ENCODE measurements at regions not wholly inside any gene's neighbourhood (a gene's known extent, or its start where the extent isn't known, plus 50 kb on each side); places are given as distances from the start of the nearest gene placed in this dataset.

GRCh38 chr3:167958141-167958540, 137.6 kb downstream of the GOLIM4 start:
- no peak overlapping the region for H3K4me3 ChIP-seq (ENCODE audit: low read length)
- no peaks in the 10 kb centered on the region for H3K4me1 ChIP-seq (ENCODE audit: control insufficient read depth, low read depth, low read length)
- no peak overlapping the region for H2BK5ac ChIP-seq (ENCODE audit: low read length)
- no peak overlapping the region for H3K27ac ChIP-seq (ENCODE audit: low read depth, low read length)
- no peak overlapping the region for H3K4me2 ChIP-seq (ENCODE audit: low read length)
- H3K4ac ChIP-seq (ENCODE audit: low read depth, low read length), result no peak overlapping the region
- H3K27me3 ChIP-seq (ENCODE audit: insufficient read depth, low read length, poor library complexity), result no peaks in the 10 kb centered on the region
- no peaks in the 10 kb centered on the region for H3K79me1 ChIP-seq (ENCODE audit: low read length)
- H3K9ac ChIP-seq (ENCODE audit: low read length), result no peak overlapping the region
- H2BK120ac ChIP-seq (ENCODE audit: low read depth, low read length), result no peak overlapping the region
- H3K56ac ChIP-seq (ENCODE audit: low read length), result no peak overlapping the region
- H2AK5ac ChIP-seq (ENCODE audit: low read length), result no peak overlapping the region
- no peak overlapping the region for H4K8ac ChIP-seq (ENCODE audit: low read depth, low read length)
- WGBS (ENCODE audit: extremely low coverage, insufficient coverage, low lambda C conversion rate), result no CpG with 5 or more reads among the region's 1 CpG
- H3K18ac ChIP-seq (ENCODE audit: low read length), result no peak overlapping the region
- no peak overlapping the region for H3K23ac ChIP-seq (ENCODE audit: low read length)
- DNase-seq, result no peak
- H4K5ac ChIP-seq (ENCODE audit: low read length), result no peak overlapping the region
- H3K79me2 ChIP-seq (ENCODE audit: control insufficient read depth, insufficient read depth, low read length), result no peaks in the 10 kb centered on the region
- H3K36me3 ChIP-seq (ENCODE audit: control insufficient read depth, insufficient read depth, low read length), result no peaks in the 10 kb centered on the region
- H2BK15ac ChIP-seq (replicated peaks; ENCODE audit: low read depth), result no peak overlapping the region

GRCh38 chr3:167952969-167953368, 142.8 kb downstream of the GOLIM4 start:
- Histone ChIP-seq H3K27ac (ENCODE audit: low read depth, low read length) (no peak overlapping the region), H3K23ac (ENCODE audit: low read length) (no peak overlapping the region), H3K4ac (ENCODE audit: low read depth, low read length) (no peak overlapping the region), H3K79me1 (ENCODE audit: low read length) (no peaks in the 10 kb centered on the region), H2BK5ac (ENCODE audit: low read length) (no peak overlapping the region), H2BK120ac (ENCODE audit: low read depth, low read length) (no peak overlapping the region), H3K27me3 (ENCODE audit: insufficient read depth, low read length, poor library complexity) (no peaks in the 10 kb centered on the region), H3K18ac (ENCODE audit: low read length) (no peak overlapping the region), H3K36me3 (ENCODE audit: control insufficient read depth, insufficient read depth, low read length) (no peaks in the 10 kb centered on the region), H3K4me3 (ENCODE audit: low read length) (no peak overlapping the region), H3K79me2 (ENCODE audit: control insufficient read depth, insufficient read depth, low read length) (no peaks in the 10 kb centered on the region), H2BK15ac (replicated peaks; ENCODE audit: low read depth) (no peak overlapping the region), H4K8ac (ENCODE audit: low read depth, low read length) (no peak overlapping the region), H4K5ac (ENCODE audit: low read length) (no peak overlapping the region), H3K9ac (ENCODE audit: low read length) (no peak overlapping the region), H3K56ac (ENCODE audit: low read length) (no peak overlapping the region), H3K4me2 (ENCODE audit: low read length) (no peak overlapping the region), H3K4me1 (ENCODE audit: control insufficient read depth, low read depth, low read length) (no peaks in the 10 kb centered on the region), H2AK5ac (ENCODE audit: low read length) (no peak overlapping the region)
- no CpG with 5 or more reads among the region's 4 CpGs for WGBS (ENCODE audit: extremely low coverage, insufficient coverage, low lambda C conversion rate)
- no peak for DNase-seq

- Histone ChIP-seq H3K4me1 (ENCODE audit: control insufficient read depth, low read depth, low read length) (no peaks in the 10 kb centered on the region), H3K23ac (ENCODE audit: low read length) (no peak overlapping the region), H3K79me1 (ENCODE audit: low read length) (no peaks in the 10 kb centered on the region), H3K79me2 (ENCODE audit: control insufficient read depth, insufficient read depth, low read length) (no peaks in the 10 kb centered on the region), H3K18ac (ENCODE audit: low read length) (no peak overlapping the region), H2BK120ac (ENCODE audit: low read depth, low read length) (no peak overlapping the region), H2BK15ac (replicated peaks; ENCODE audit: low read depth) (no peak overlapping the region), H3K36me3 (ENCODE audit: control insufficient read depth, insufficient read depth, low read length) (no peaks in the 10 kb centered on the region), H4K5ac (ENCODE audit: low read length) (no peak overlapping the region), H3K27me3 (ENCODE audit: insufficient read depth, low read length, poor library complexity) (no peaks in the 10 kb centered on the region), H3K4ac (ENCODE audit: low read depth, low read length) (no peak overlapping the region), H2AK5ac (ENCODE audit: low read length) (no peak overlapping the region), H2BK5ac (ENCODE audit: low read length) (no peak overlapping the region), H3K4me3 (ENCODE audit: low read length) (no peak overlapping the region), H3K56ac (ENCODE audit: low read length) (no peak overlapping the region), H4K8ac (ENCODE audit: low read depth, low read length) (no peak overlapping the region), H3K27ac (ENCODE audit: low read depth, low read length) (no peak overlapping the region), H3K4me2 (ENCODE audit: low read length) (no peak overlapping the region), H3K9ac (ENCODE audit: low read length) (no peak overlapping the region)
- DNase-seq, result no peak
- no CpG with 5 or more reads among the region's 5 CpGs for WGBS (ENCODE audit: extremely low coverage, insufficient coverage, low lambda C conversion rate)
These were observed 145.5 kb downstream of the GOLIM4 start for GRCh38 chr3:167950212-167950611.

- H4K5ac ChIP-seq (ENCODE audit: low read length), result no peak overlapping the region
- no peak overlapping the region for H3K4me2 ChIP-seq (ENCODE audit: low read length)
- no peaks in the 10 kb centered on the region for H3K79me2 ChIP-seq (ENCODE audit: control insufficient read depth, insufficient read depth, low read length)
- H3K4ac ChIP-seq (ENCODE audit: low read depth, low read length), result no peak overlapping the region
- no peak overlapping the region for H3K27ac ChIP-seq (ENCODE audit: low read depth, low read length)
- no peak overlapping the region for H2BK5ac ChIP-seq (ENCODE audit: low read length)
- no peaks in the 10 kb centered on the region for H3K79me1 ChIP-seq (ENCODE audit: low read length)
- no peaks in the 10 kb centered on the region for H3K36me3 ChIP-seq (ENCODE audit: control insufficient read depth, insufficient read depth, low read length)
- H4K8ac ChIP-seq (ENCODE audit: low read depth, low read length), result no peak overlapping the region
- H3K4me3 ChIP-seq (ENCODE audit: low read length), result no peak overlapping the region
- no peak overlapping the region for H3K56ac ChIP-seq (ENCODE audit: low read length)
- H2AK5ac ChIP-seq (ENCODE audit: low read length), result no peak overlapping the region
- H3K4me1 ChIP-seq (ENCODE audit: control insufficient read depth, low read depth, low read length), result no peaks in the 10 kb centered on the region
- no peaks in the 10 kb centered on the region for H3K27me3 ChIP-seq (ENCODE audit: insufficient read depth, low read length, poor library complexity)
- no CpG with 5 or more reads among the region's 7 CpGs for WGBS (ENCODE audit: extremely low coverage, insufficient coverage, low lambda C conversion rate)
- H3K9ac ChIP-seq (ENCODE audit: low read length), result no peak overlapping the region
- no peak overlapping the region for H3K23ac ChIP-seq (ENCODE audit: low read length)
- no peak overlapping the region for H2BK120ac ChIP-seq (ENCODE audit: low read depth, low read length)
- H2BK15ac ChIP-seq (replicated peaks; ENCODE audit: low read depth), result no peak overlapping the region
- DNase-seq, result peak; percentile 10
- no peak overlapping the region for H3K18ac ChIP-seq (ENCODE audit: low read length)
These were observed 154.3 kb downstream of the GOLIM4 start for GRCh38 chr3:167941234-167941995.

GRCh38 chr3:167940241-167940640, 155.5 kb downstream of the GOLIM4 start:
- Histone ChIP-seq H3K4ac (ENCODE audit: low read depth, low read length) (no peak overlapping the region), H4K8ac (ENCODE audit: low read depth, low read length) (no peak overlapping the region), H3K56ac (ENCODE audit: low read length) (no peak overlapping the region), H3K79me2 (ENCODE audit: control insufficient read depth, insufficient read depth, low read length) (no peaks in the 10 kb centered on the region), H3K23ac (ENCODE audit: low read length) (no peak overlapping the region), H3K27ac (ENCODE audit: low read depth, low read length) (no peak overlapping the region), H2BK5ac (ENCODE audit: low read length) (no peak overlapping the region), H3K9ac (ENCODE audit: low read length) (no peak overlapping the region), H3K4me2 (ENCODE audit: low read length) (no peak overlapping the region), H2BK120ac (ENCODE audit: low read depth, low read length) (no peak overlapping the region), H3K18ac (ENCODE audit: low read length) (no peak overlapping the region), H3K4me1 (ENCODE audit: control insufficient read depth, low read depth, low read length) (no peaks in the 10 kb centered on the region), H2BK15ac (replicated peaks; ENCODE audit: low read depth) (no peak overlapping the region), H3K27me3 (ENCODE audit: insufficient read depth, low read length, poor library complexity) (no peaks in the 10 kb centered on the region), H4K5ac (ENCODE audit: low read length) (no peak overlapping the region), H2AK5ac (ENCODE audit: low read length) (no peak overlapping the region), H3K36me3 (ENCODE audit: control insufficient read depth, insufficient read depth, low read length) (no peaks in the 10 kb centered on the region), H3K79me1 (ENCODE audit: low read length) (no peaks in the 10 kb centered on the region), H3K4me3 (ENCODE audit: low read length) (no peak overlapping the region)
- DNase-seq, result no peak
- no CpG with 5 or more reads among the region's 3 CpGs for WGBS (ENCODE audit: extremely low coverage, insufficient coverage, low lambda C conversion rate)

- H3K9ac ChIP-seq (ENCODE audit: low read length), result no peak overlapping the region
- H4K5ac ChIP-seq (ENCODE audit: low read length), result no peak overlapping the region
- H4K8ac ChIP-seq (ENCODE audit: low read depth, low read length), result no peak overlapping the region
- H3K4me3 ChIP-seq (ENCODE audit: low read length), result no peak overlapping the region
- no peak overlapping the region for H3K23ac ChIP-seq (ENCODE audit: low read length)
- H2BK120ac ChIP-seq (ENCODE audit: low read depth, low read length), result no peak overlapping the region
- no peak overlapping the region for H2BK5ac ChIP-seq (ENCODE audit: low read length)
- H3K79me1 ChIP-seq (ENCODE audit: low read length), result no peaks in the 10 kb centered on the region
- H3K27ac ChIP-seq (ENCODE audit: low read depth, low read length), result no peak overlapping the region
- H3K4ac ChIP-seq (ENCODE audit: low read depth, low read length), result no peak overlapping the region
- no peaks in the 10 kb centered on the region for H3K36me3 ChIP-seq (ENCODE audit: control insufficient read depth, insufficient read depth, low read length)
- no peak overlapping the region for H2BK15ac ChIP-seq (replicated peaks; ENCODE audit: low read depth)
- H2AK5ac ChIP-seq (ENCODE audit: low read length), result no peak overlapping the region
- H3K79me2 ChIP-seq (ENCODE audit: control insufficient read depth, insufficient read depth, low read length), result no peaks in the 10 kb centered on the region
- H3K4me2 ChIP-seq (ENCODE audit: low read length), result no peak overlapping the region
- no peak for DNase-seq
- no peaks in the 10 kb centered on the region for H3K4me1 ChIP-seq (ENCODE audit: control insufficient read depth, low read depth, low read length)
- H3K27me3 ChIP-seq (ENCODE audit: insufficient read depth, low read length, poor library complexity), result no peaks in the 10 kb centered on the region
- no peak overlapping the region for H3K56ac ChIP-seq (ENCODE audit: low read length)
- no peak overlapping the region for H3K18ac ChIP-seq (ENCODE audit: low read length)
These were observed 157.2 kb downstream of the GOLIM4 start for GRCh38 chr3:167938516-167938915.
